ENCODE measurements at regions not wholly inside any gene's neighbourhood (a gene's known extent, or its start where the extent isn't known, plus 50 kb on each side); places are given as distances from the start of the nearest gene placed in this dataset.

- Histone ChIP-seq H3K27me3 (ENCODE audit: insufficient read depth, poor library complexity, severe bottlenecking) (no peaks in the 10 kb centered on the region), H3K27ac (replicated peaks) (no peak overlapping the region), H3K4me3 (replicated peaks; ENCODE audit: insufficient read depth, low read length) (no peak overlapping the region)
- no peak for DNase-seq (ENCODE audit: low read depth in 1 of 2, low spot score in 1 of 2)
- TF ChIP-seq, protein P1, sequence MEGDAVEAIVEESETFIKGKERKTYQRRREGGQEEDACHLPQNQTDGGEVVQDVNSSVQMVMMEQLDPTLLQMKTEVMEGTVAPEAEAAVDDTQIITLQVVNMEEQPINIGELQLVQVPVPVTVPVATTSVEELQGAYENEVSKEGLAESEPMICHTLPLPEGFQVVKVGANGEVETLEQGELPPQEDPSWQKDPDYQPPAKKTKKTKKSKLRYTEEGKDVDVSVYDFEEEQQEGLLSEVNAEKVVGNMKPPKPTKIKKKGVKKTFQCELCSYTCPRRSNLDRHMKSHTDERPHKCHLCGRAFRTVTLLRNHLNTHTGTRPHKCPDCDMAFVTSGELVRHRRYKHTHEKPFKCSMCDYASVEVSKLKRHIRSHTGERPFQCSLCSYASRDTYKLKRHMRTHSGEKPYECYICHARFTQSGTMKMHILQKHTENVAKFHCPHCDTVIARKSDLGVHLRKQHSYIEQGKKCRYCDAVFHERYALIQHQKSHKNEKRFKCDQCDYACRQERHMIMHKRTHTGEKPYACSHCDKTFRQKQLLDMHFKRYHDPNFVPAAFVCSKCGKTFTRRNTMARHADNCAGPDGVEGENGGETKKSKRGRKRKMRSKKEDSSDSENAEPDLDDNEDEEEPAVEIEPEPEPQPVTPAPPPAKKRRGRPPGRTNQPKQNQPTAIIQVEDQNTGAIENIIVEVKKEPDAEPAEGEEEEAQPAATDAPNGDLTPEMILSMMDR (IDR thresholded peaks at IDR 0.05; ENCODE audit: insufficient read depth, low read length) = no peak
- no peak for TF ChIP-seq SPI1 (IDR thresholded peaks at IDR 0.05; ENCODE audit: borderline replicate concordance, low read depth)
Measured at GRCh38 chr2:228602288-228602687, 420.8 kb upstream of the SPHKAP start.

GRCh38 chr2:228600265-228600664 is 418.8 kb upstream of the SPHKAP start:
- DNase-seq (ENCODE audit: low read depth in 1 of 2, low spot score in 1 of 2) = no peak
- no peaks in the 10 kb centered on the region for H3K27me3 ChIP-seq (ENCODE audit: insufficient read depth, poor library complexity, severe bottlenecking)
- TF ChIP-seq, protein P1 (IDR thresholded peaks at IDR 0.05; ENCODE audit: insufficient read depth, low read length) = no peak
- no peak for TF ChIP-seq GABPA (IDR thresholded peaks at IDR 0.05; ENCODE audit: low read depth)
- TF ChIP-seq, protein P2, sequence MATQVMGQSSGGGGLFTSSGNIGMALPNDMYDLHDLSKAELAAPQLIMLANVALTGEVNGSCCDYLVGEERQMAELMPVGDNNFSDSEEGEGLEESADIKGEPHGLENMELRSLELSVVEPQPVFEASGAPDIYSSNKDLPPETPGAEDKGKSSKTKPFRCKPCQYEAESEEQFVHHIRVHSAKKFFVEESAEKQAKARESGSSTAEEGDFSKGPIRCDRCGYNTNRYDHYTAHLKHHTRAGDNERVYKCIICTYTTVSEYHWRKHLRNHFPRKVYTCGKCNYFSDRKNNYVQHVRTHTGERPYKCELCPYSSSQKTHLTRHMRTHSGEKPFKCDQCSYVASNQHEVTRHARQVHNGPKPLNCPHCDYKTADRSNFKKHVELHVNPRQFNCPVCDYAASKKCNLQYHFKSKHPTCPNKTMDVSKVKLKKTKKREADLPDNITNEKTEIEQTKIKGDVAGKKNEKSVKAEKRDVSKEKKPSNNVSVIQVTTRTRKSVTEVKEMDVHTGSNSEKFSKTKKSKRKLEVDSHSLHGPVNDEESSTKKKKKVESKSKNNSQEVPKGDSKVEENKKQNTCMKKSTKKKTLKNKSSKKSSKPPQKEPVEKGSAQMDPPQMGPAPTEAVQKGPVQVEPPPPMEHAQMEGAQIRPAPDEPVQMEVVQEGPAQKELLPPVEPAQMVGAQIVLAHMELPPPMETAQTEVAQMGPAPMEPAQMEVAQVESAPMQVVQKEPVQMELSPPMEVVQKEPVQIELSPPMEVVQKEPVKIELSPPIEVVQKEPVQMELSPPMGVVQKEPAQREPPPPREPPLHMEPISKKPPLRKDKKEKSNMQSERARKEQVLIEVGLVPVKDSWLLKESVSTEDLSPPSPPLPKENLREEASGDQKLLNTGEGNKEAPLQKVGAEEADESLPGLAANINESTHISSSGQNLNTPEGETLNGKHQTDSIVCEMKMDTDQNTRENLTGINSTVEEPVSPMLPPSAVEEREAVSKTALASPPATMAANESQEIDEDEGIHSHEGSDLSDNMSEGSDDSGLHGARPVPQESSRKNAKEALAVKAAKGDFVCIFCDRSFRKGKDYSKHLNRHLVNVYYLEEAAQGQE (IDR thresholded peaks at IDR 0.05; ENCODE audit: insufficient replicate concordance, low read depth) = no peak
- TF ChIP-seq POLR2AphosphoS5 (IDR thresholded peaks at IDR 0.05; ENCODE audit: low read depth) = no peak
- TF ChIP-seq SPI1 (IDR thresholded peaks at IDR 0.05; ENCODE audit: borderline replicate concordance, low read depth) = no peak
- no peak overlapping the region for H3K27ac ChIP-seq (replicated peaks)
- H3K4me3 ChIP-seq (replicated peaks; ENCODE audit: insufficient read depth, low read length) = no peak overlapping the region

DNA sequence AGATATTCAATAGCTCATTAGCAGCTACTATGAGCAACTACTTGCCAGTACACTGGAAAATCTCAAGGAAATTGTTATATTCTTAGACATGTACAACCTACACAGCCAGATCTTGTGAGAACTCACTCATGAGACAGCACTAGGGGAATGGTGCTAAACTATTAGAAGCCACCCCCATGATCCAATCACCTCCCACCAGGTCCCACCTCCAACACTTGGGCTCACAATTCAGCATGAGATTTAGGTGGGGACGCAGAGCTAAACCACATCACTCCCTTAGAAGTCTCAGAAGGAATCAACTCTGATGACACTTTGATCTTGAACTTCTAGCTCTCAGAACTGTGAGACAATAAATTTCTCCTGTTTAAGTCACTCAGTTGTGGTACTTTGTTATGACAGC is 418.3 kb upstream of the SPHKAP start:
- no peak for TF ChIP-seq SPI1 (IDR thresholded peaks at IDR 0.05; ENCODE audit: borderline replicate concordance, low read depth)
- TF ChIP-seq, protein P1 (IDR thresholded peaks at IDR 0.05; ENCODE audit: insufficient read depth, low read length) = no peak
- no peak for TF ChIP-seq POLR2AphosphoS5 (IDR thresholded peaks at IDR 0.05; ENCODE audit: low read depth)
- TF ChIP-seq, protein P2 (IDR thresholded peaks at IDR 0.05; ENCODE audit: insufficient replicate concordance, low read depth) = no peak
- no peak for TF ChIP-seq GABPA (IDR thresholded peaks at IDR 0.05; ENCODE audit: low read depth)
- DNase-seq (ENCODE audit: low read depth in 1 of 2, low spot score in 1 of 2) = no peak
- Histone ChIP-seq H3K27me3 (ENCODE audit: insufficient read depth, poor library complexity, severe bottlenecking) (no peaks in the 10 kb centered on the region), H3K27ac (replicated peaks) (no peak overlapping the region), H3K4me3 (replicated peaks; ENCODE audit: insufficient read depth, low read length) (no peak overlapping the region)

DNA sequence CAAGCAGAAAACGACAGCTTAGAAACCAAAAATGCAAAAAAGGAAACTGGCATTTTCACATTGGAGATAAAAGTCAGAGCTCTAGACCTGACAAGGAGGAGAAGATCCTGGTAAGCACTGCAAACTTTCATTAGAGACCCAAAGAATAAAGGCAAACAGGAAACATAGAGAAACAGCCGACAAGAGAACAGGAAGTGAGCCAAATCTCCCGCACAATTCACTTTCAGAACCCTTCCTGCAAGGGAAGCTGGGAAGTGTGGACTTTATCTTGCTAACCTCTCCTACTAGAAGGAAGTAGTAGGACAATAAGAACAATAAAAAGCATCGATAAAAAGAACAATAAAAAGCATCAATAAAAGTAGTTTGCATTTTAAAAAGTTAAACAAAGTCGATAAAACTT is 417.8 kb upstream of the SPHKAP start:
- no peak for DNase-seq (ENCODE audit: low read depth in 1 of 2, low spot score in 1 of 2)
- no peak overlapping the region for H3K27ac ChIP-seq (replicated peaks)
- no peaks in the 10 kb centered on the region for H3K27me3 ChIP-seq (ENCODE audit: insufficient read depth, poor library complexity, severe bottlenecking)
- TF ChIP-seq, protein P2 (IDR thresholded peaks at IDR 0.05; ENCODE audit: insufficient replicate concordance, low read depth) = no peak
- TF ChIP-seq GABPA (IDR thresholded peaks at IDR 0.05; ENCODE audit: low read depth) (no peak), POLR2AphosphoS5 (IDR thresholded peaks at IDR 0.05; ENCODE audit: low read depth) (no peak), SPI1 (IDR thresholded peaks at IDR 0.05; ENCODE audit: borderline replicate concordance, low read depth) (no peak)
- TF ChIP-seq, protein P1 (IDR thresholded peaks at IDR 0.05; ENCODE audit: insufficient read depth, low read length) = no peak
- no peak overlapping the region for H3K4me3 ChIP-seq (replicated peaks; ENCODE audit: insufficient read depth, low read length)

Data from HL-60 (cell line).